DND-41 (cell line): ENCODE measurements at regions not wholly inside any gene's neighbourhood (a gene's known extent, or its start where the extent isn't known, plus 50 kb on each side); places are given as distances from the start of the nearest gene placed in this dataset.

ENCODE experiments used
- ATAC-seq: fragments of 200-7000 bp; cut with Tn5 transposase; 3 replicates; pipeline ENCODE4 v1.9.1; 2021; ENCODE audit warnings: low read depth; ENCODE audit not compliant: insufficient read depth
- DNase-seq: peaks from one replicate; pipeline ENCODE4 v3.0.0-alpha.2; 2020
- H2AFZ ChIP-seq: 2 replicates; pipeline ENCODE4 v1.6.0; 2012; ENCODE audit warnings: low read depth, low read length
- H3K27ac ChIP-seq: 2 replicates; pipeline ENCODE4 v1.5.1; 2012; ENCODE audit warnings: low read length, inconsistent platforms
- H3K27me3 ChIP-seq: fragments of 200-600 bp; sonication (generic); 2 replicates; pipeline ENCODE4 v1.6.0; 2012; ENCODE audit warnings: low read length, mild to moderate bottlenecking, inconsistent platforms; ENCODE audit not compliant: insufficient read depth, poor library complexity
- H3K36me3 ChIP-seq: 2 replicates; pipeline ENCODE4 v1.5.1; 2012; ENCODE audit warnings: low read length, inconsistent platforms; ENCODE audit not compliant: insufficient read depth
- H3K4me1 ChIP-seq: 2 replicates; pipeline ENCODE4 v1.5.1; 2012; ENCODE audit warnings: mild to moderate bottlenecking, low read length; ENCODE audit not compliant: insufficient read depth
- H3K4me2 ChIP-seq: 2 replicates; pipeline ENCODE4 v1.6.0; 2012; ENCODE audit warnings: mild to moderate bottlenecking, moderate library complexity, low read length, inconsistent platforms; ENCODE audit not compliant: insufficient read depth
- H3K4me3 ChIP-seq, 2 experiments: fragments of 200-600 bp in 1 of 2; shearing (Covaris generic) in 1 of 2; 2 replicates each; pipeline ENCODE4 v1.5.1; 2012 to 2016; ENCODE audit warnings: inconsistent platforms in 2 of 2, low read length in 2 of 2, mild to moderate bottlenecking in 2 of 2, low read depth in 1 of 2, moderate library complexity in 1 of 2
- H3K79me2 ChIP-seq: 2 replicates; pipeline ENCODE4 v1.6.0; 2012; ENCODE audit warnings: low read length, inconsistent platforms; ENCODE audit not compliant: insufficient read depth
- H3K9ac ChIP-seq: 2 replicates; pipeline ENCODE4 v1.6.0; 2012; ENCODE audit warnings: low read depth, mild to moderate bottlenecking, inconsistent platforms, low read length, moderate library complexity
- H3K9me3 ChIP-seq: 2 replicates; pipeline ENCODE4 v1.5.1; 2012; ENCODE audit warnings: low read length, moderate library complexity, mild to moderate bottlenecking, inconsistent platforms; ENCODE audit not compliant: insufficient read depth, severe bottlenecking
- H4K20me1 ChIP-seq: 2 replicates; pipeline ENCODE4 v1.6.0; 2012; ENCODE audit warnings: low read length; ENCODE audit not compliant: insufficient read depth
- EZH2 ChIP-seq: IDR thresholded peaks from 3 replicates; pipeline ENCODE4 v1.6.1; 2012; ENCODE audit warnings: borderline replicate concordance, low read depth, mild to moderate bottlenecking, moderate library complexity, low read length, inconsistent platforms; ENCODE audit not compliant: severe bottlenecking
- TF ChIP-seq, protein P1 (sequence below): IDR thresholded peaks from 2 replicates; pipeline ENCODE4 v1.5.1; 2012; ENCODE audit warnings: borderline replicate concordance, low read length, moderate library complexity, mild to moderate bottlenecking; ENCODE audit not compliant: poor library complexity, severe bottlenecking; ENCODE audit errors: extremely low read depth

DNA sequence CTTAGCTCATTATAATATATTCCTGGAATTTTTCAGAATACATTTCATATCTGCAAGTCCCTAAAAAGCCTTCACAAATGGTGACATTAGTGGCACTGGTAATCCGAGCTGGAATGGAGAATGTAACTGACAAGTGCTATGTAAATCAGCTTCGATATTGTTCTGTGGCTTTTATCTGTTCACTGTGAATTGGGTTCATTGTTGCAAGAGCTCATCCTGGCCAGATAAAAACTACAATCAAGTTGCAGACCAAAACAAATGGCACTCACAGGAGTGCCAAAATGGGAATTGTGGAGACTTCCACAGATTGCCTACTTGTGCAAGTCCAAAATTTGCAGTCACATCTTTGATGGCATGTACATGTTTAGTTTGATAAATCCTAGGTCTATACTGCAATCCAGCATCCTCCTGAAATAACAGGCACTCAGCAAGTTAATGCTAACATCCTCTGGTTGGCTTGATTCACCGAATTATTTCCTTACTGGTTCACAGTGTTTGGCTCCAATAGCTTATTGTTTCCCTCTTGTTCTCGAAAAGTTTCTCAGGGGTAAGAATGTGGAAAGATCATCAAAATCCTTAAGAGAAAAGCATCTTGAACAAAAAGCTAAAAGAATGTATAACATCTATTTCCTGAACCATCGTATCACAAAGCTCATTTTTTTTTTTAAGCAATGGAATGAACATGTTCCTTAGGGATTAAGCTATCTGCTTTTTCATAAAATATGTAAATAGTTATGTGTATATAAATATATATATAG, 904.9 kb downstream of the CENPC start:
- no peak for ATAC-seq

DNA sequence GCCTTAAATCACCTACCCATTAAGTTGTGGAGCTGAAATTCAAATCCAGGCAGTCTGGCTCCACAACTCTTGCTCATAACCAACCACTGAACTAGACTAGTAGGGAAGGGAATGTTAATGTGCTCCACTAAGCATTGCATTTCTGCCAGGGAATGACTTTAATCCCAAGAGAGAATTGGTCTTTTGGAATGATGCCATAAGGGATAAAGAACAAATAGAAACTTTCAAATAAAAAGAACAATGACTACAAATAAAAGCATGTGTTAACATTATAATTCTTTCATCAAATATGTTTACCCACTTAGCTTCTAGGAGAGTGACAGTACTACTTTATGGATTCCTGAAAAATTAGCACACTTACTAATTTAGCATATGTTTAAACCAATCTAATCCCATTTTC, 905.9 kb downstream of the CENPC start:
- no peak overlapping the region for H3K4me2 ChIP-seq
- H3K36me3 ChIP-seq = no peaks in the 10 kb centered on the region
- H3K79me2 ChIP-seq = no peaks in the 10 kb centered on the region
- DNase-seq = no peak
- TF ChIP-seq, protein P1, sequence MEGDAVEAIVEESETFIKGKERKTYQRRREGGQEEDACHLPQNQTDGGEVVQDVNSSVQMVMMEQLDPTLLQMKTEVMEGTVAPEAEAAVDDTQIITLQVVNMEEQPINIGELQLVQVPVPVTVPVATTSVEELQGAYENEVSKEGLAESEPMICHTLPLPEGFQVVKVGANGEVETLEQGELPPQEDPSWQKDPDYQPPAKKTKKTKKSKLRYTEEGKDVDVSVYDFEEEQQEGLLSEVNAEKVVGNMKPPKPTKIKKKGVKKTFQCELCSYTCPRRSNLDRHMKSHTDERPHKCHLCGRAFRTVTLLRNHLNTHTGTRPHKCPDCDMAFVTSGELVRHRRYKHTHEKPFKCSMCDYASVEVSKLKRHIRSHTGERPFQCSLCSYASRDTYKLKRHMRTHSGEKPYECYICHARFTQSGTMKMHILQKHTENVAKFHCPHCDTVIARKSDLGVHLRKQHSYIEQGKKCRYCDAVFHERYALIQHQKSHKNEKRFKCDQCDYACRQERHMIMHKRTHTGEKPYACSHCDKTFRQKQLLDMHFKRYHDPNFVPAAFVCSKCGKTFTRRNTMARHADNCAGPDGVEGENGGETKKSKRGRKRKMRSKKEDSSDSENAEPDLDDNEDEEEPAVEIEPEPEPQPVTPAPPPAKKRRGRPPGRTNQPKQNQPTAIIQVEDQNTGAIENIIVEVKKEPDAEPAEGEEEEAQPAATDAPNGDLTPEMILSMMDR = no peak
- TF ChIP-seq EZH2 = no peak
- H4K20me1 ChIP-seq = no peaks in the 10 kb centered on the region
- no peak overlapping the region for H2AFZ ChIP-seq
- H3K4me1 ChIP-seq = no peaks in the 10 kb centered on the region
- H3K9ac ChIP-seq = no peak overlapping the region
- no peaks in the 10 kb centered on the region for H3K9me3 ChIP-seq
- H3K27ac ChIP-seq = no peak overlapping the region
- H3K4me3 ChIP-seq = no peak overlapping the region
- H3K27me3 ChIP-seq = no peaks in the 10 kb centered on the region
- no peak for ATAC-seq

More for the DNA sequence above, 904.9 kb downstream of the CENPC start:
- Histone ChIP-seq H2AFZ (peak overlapping the region; percentile 5; the same call in 1 of the 2 replicates), H4K20me1 (no peaks in the 10 kb centered on the region), H3K79me2 (no peaks in the 10 kb centered on the region), H3K9me3 (no peaks in the 10 kb centered on the region), H3K9ac (no peak overlapping the region), H3K36me3 (no peaks in the 10 kb centered on the region), H3K4me3 (no peak overlapping the region), H3K4me2 (no peak overlapping the region), H3K4me1 (no peaks in the 10 kb centered on the region), H3K27ac (no peak overlapping the region), H3K27me3 (no peaks in the 10 kb centered on the region)
- no peak for DNase-seq
- TF ChIP-seq EZH2 = no peak
- TF ChIP-seq, protein P1 = no peak

DNA sequence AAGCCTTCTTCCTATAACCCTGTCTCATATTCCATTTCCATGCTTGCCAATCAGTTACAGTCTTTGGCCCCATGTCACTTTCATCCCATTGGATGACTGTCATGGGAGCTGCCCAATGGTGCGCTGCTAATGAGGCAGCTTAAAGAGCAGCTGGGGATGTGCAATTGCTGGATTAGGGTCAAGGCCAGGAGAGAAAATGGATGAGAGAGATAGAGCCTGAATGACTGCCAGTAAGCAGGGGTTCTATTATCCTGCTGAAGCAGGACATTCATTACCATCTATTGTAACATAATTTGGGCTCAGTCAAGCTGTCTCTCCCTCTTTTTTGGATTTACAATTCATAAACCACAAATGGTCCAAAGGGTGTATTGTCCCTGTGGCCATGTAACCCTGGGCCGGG, 909.0 kb downstream of the CENPC start:
- no peaks in the 10 kb centered on the region for H3K27me3 ChIP-seq
- H3K36me3 ChIP-seq = no peaks in the 10 kb centered on the region
- H3K27ac ChIP-seq = no peak overlapping the region
- H2AFZ ChIP-seq = no peak overlapping the region
- DNase-seq (no peak), ATAC-seq (no peak)
- no peaks in the 10 kb centered on the region for H3K9me3 ChIP-seq
- no peaks in the 10 kb centered on the region for H3K79me2 ChIP-seq
- H3K4me1 ChIP-seq = no peaks in the 10 kb centered on the region
- H3K4me3 ChIP-seq = no peak overlapping the region
- TF ChIP-seq, protein P1 = no peak
- TF ChIP-seq EZH2 = no peak
- no peak overlapping the region for H3K9ac ChIP-seq
- H3K4me2 ChIP-seq = no peak overlapping the region
- H4K20me1 ChIP-seq = no peaks in the 10 kb centered on the region

DNA sequence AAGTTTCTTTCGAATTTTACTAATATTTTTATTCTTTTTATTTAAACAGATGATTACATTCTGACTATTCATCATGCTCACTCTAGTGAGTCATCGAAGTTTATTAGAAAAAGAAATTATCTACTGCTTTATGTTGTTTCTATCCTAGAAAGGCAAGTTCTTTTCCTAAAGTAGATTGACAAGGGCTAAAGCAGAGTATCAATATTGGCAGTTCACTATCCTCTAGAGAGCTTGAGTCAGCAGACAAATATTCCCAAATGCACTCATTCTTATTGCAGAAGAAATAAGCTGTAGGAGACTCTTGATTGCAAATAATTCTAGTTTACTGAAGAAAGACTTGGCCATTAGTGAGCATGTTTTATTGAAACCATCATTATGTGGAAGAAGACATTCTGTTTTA, 911.8 kb downstream of the CENPC start:
- no peak for DNase-seq
- Histone ChIP-seq H3K4me2 (no peak overlapping the region), H3K27ac (no peak overlapping the region), H3K79me2 (no peaks in the 10 kb centered on the region), H3K4me3 (no peak overlapping the region), H3K4me1 (no peaks in the 10 kb centered on the region), H3K9ac (no peak overlapping the region), H3K9me3 (no peaks in the 10 kb centered on the region), H4K20me1 (no peaks in the 10 kb centered on the region), H2AFZ (no peak overlapping the region), H3K27me3 (no peaks in the 10 kb centered on the region), H3K36me3 (no peaks in the 10 kb centered on the region)
- no peak for ATAC-seq
- TF ChIP-seq, protein P1 = no peak
- TF ChIP-seq EZH2 = no peak
